NB4 (cell line): ENCODE measurements at regions not wholly inside any gene's neighbourhood (a gene's known extent, or its start where the extent isn't known, plus 50 kb on each side); places are given as distances from the start of the nearest gene placed in this dataset.
"Not testable (repeated sequence)": the region's sequence is repeated elsewhere in the genome, so short reads cannot be mapped to it uniquely, and the experiment has no call there.

ENCODE experiments used
- DNase-seq: peaks from one replicate; pipeline ENCODE4 v3.0.0; 2010; ENCODE audit warnings: low read depth
- H3K4me3 ChIP-seq: one replicate; pipeline ENCODE4 v1.5.1; 2011; ENCODE audit warnings: mild to moderate bottlenecking, low read depth, low read length, moderate library complexity
- CTCF ChIP-seq: IDR thresholded peaks from one replicate; pipeline ENCODE4 v1.5.1; 2012; ENCODE audit warnings: low read depth, low read length
- MYC ChIP-seq: IDR thresholded peaks from 2 replicates; pipeline ENCODE4 v1.6.1; 2011; ENCODE audit warnings: low read depth, low read length
- POLR2A ChIP-seq: IDR thresholded peaks from 2 replicates; pipeline ENCODE4 v1.6.1; 2011; ENCODE audit warnings: mild to moderate bottlenecking; ENCODE audit not compliant: insufficient read length; ENCODE audit errors: extremely low read depth
- TF ChIP-seq, protein P1 (sequence below): IDR thresholded peaks from 2 replicates; pipeline ENCODE4 v1.6.1; 2011; ENCODE audit warnings: low read depth, low read length

DNA sequence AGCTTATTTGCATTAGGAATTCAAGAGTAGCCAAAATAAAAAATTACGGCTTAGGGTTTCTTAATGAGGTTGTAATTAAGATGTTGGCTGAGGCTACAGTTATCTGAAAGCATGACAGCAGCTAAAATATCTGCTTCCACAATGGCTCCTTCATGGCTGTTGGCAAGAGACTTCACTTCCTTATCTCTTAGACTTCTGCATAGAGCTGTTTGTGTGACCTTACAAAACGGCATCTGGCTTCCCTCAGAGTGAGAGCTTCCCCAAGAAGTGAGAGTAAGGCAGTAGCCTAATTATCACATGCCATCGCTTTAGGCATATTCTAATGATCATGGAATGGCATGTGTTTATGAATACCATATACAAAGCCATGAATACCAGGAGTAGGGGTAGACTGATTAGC lies 57.6 kb downstream of the CCDC59 start:
- no peak overlapping the region for H3K4me3 ChIP-seq
- DNase-seq: no peak
- TF ChIP-seq POLR2A (no peak), CTCF (no peak), MYC (no peak)
- TF ChIP-seq, protein P1, sequence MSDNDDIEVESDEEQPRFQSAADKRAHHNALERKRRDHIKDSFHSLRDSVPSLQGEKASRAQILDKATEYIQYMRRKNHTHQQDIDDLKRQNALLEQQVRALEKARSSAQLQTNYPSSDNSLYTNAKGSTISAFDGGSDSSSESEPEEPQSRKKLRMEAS: no peak

- TF ChIP-seq, protein P1: no peak
- DNase-seq: no peak
- no peak overlapping the region for H3K4me3 ChIP-seq
These were observed 58.7 kb downstream of the CCDC59 start for GRCh38 chr12:82299319-82300025.

DNA sequence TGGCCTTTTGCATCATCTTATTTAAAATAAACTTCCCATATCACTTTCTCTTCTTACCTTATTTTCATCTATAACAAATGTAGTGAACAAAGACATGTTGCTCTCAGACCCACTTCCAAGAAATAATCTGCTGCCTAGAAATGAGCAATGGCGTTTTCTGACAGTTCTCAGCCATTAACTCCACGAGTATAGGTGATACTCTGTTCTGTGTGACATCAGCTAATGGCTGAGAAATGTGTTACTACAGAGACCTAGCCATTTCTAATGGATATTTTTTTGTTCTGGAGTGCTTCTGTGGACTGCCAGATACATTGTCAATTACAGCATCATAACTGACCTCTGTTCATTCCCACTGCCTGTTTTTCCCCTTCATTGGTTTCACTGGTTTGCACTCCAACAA lies 67.8 kb downstream of the CCDC59 start:
- TF ChIP-seq, protein P1: no peak
- TF ChIP-seq MYC (no peak), CTCF (no peak), POLR2A (no peak)
- H3K4me3 ChIP-seq: no peak overlapping the region
- no peak for DNase-seq

- DNase-seq, H3K4me3 ChIP-seq: not testable (repeated sequence)
These were observed 76.9 kb downstream of the CCDC59 start for GRCh38 chr12:82281335-82281734.

DNA sequence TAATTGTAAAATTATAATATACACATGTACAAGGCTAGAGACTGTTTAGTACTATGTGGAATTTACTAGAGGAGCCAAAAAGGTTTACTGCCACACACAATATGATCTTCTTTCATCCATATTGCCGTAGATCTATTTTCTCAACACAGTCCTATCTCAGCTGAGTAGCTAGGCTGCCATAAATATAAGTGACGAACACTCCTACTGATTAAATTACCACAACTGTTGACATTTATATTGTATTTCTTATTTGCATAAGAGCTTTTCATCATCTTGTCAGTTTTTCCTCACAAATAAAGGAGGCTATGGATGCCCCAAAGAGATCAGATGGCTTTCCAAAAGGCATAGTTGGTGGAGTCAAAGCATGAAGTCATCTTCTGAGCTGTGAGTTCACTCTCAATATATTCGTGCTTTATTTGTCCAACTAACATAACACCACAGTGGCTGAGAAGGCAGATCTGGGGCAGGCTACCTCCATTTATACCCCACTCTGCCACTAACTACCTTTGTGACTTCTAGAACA lies 78.6 kb downstream of the CCDC59 start:
- no peak overlapping the region for H3K4me3 ChIP-seq
- TF ChIP-seq POLR2A (no peak), MYC (no peak), CTCF (no peak)
- TF ChIP-seq, protein P1: no peak
- DNase-seq: no peak

GRCh38 chr12:82277582-82277981 lies 80.6 kb downstream of the CCDC59 start:
- no peak for DNase-seq
- no peak for TF ChIP-seq POLR2A
- TF ChIP-seq, protein P1: no peak
- no peak for TF ChIP-seq CTCF
- TF ChIP-seq MYC: no peak
- H3K4me3 ChIP-seq: no peak overlapping the region

GRCh38 chr12:82242729-82243128 lies 115.5 kb downstream of the CCDC59 start:
- TF ChIP-seq, protein P1: no peak
- TF ChIP-seq CTCF (no peak), POLR2A (no peak), MYC (no peak)
- no peak overlapping the region for H3K4me3 ChIP-seq
- DNase-seq: no peak
